BE2C (cell line): ENCODE measurements at regions not wholly inside any gene's neighbourhood (a gene's known extent, or its start where the extent isn't known, plus 50 kb on each side); places are given as distances from the start of the nearest gene placed in this dataset.

ENCODE experiments used
- DNase-seq: peaks from one replicate; pipeline ENCODE4 v3.0.0-alpha.2; 2020
- H3K27me3 ChIP-seq: fragments of 250-450 bp; sonication (Bioruptor Pico); 2 replicates; pipeline ENCODE4 v1.5.1; 2020; ENCODE audit warnings: mild to moderate bottlenecking
- H3K36me3 ChIP-seq: fragments of 250-450 bp; sonication (Bioruptor Pico); 2 replicates; pipeline ENCODE4 v1.5.1; 2020; ENCODE audit warnings: mild to moderate bottlenecking
- H3K4me1 ChIP-seq: fragments of 250-450 bp; sonication (Bioruptor Pico); 2 replicates; pipeline ENCODE4 v1.5.1; 2020
- H3K4me3 ChIP-seq: 2 replicates; pipeline ENCODE4 v1.5.1; 2011; ENCODE audit warnings: low read depth, low read length
- H3K9me3 ChIP-seq: fragments of 250-450 bp; sonication (Bioruptor Pico); 2 replicates; pipeline ENCODE4 v1.5.1; 2020
- TF ChIP-seq, protein P1 (sequence below): IDR thresholded peaks from 2 replicates; pipeline ENCODE4 v1.5.1; 2012; ENCODE audit warnings: mild to moderate bottlenecking, low read depth, low read length

DNA sequence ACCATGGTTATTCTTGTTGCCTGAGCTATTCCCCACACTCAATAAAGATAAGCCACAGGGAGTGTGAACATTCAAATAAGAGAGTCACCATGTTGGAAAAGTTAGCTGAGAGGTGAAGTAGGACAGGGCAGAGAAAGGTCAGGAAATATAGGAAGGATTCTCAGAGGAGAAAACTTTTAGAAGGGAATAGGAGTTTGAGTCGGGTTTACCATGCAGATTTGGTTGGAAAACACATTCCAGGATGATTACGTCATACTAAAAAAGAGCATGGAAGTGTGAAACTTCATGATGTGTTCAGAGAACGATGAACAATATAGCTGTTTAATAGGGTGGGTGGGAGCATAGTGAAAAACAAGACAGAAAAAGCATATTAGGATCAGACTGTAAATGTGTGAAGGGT, 1125.3 kb upstream of the ADGRL2 start:
- TF ChIP-seq, protein P1, sequence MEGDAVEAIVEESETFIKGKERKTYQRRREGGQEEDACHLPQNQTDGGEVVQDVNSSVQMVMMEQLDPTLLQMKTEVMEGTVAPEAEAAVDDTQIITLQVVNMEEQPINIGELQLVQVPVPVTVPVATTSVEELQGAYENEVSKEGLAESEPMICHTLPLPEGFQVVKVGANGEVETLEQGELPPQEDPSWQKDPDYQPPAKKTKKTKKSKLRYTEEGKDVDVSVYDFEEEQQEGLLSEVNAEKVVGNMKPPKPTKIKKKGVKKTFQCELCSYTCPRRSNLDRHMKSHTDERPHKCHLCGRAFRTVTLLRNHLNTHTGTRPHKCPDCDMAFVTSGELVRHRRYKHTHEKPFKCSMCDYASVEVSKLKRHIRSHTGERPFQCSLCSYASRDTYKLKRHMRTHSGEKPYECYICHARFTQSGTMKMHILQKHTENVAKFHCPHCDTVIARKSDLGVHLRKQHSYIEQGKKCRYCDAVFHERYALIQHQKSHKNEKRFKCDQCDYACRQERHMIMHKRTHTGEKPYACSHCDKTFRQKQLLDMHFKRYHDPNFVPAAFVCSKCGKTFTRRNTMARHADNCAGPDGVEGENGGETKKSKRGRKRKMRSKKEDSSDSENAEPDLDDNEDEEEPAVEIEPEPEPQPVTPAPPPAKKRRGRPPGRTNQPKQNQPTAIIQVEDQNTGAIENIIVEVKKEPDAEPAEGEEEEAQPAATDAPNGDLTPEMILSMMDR: no peak

DNA sequence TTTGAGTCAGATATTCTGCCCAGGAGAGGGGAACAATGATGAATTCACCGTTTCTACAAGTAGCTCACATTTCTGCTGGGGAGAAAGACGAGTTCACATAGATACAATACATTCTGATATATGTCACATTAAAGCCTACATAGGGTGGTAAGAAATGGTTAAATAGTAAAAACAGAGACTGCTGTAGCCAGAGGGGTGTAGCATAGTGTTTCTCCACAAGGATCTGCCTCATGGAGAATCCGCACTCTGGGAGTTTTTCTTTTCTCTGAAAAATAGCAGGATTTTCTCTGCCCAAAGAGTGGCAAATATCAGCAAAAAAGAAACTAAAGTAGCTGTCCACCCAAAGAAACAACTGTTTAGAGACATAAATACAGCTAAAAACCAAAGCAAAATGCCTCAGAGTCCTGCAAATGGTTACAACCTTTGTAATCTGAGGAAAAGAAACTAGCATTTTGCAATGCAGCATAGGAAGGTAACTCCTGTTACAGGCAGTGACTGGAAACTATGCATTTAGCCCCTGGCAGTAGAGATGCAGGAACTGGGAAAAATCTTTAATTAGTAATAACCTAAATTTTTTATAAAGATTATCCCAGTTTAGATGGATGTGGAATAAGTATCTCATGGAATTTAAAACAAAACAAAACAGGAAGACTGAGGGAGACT, 1126.7 kb upstream of the ADGRL2 start:
- H3K4me3 ChIP-seq: no peak overlapping the region
- no peaks in the 10 kb centered on the region for H3K27me3 ChIP-seq
- TF ChIP-seq, protein P1: no peak
- DNase-seq: no peak
- H3K4me1 ChIP-seq: no peaks in the 10 kb centered on the region
- no peaks in the 10 kb centered on the region for H3K36me3 ChIP-seq
- H3K9me3 ChIP-seq: no peaks in the 10 kb centered on the region

More for the DNA sequence above, 1125.3 kb upstream of the ADGRL2 start:
- H3K9me3 ChIP-seq: no peaks in the 10 kb centered on the region
- no peak overlapping the region for H3K4me3 ChIP-seq
- H3K36me3 ChIP-seq: no peaks in the 10 kb centered on the region
- H3K4me1 ChIP-seq: no peaks in the 10 kb centered on the region
- no peaks in the 10 kb centered on the region for H3K27me3 ChIP-seq
- DNase-seq: no peak

DNA sequence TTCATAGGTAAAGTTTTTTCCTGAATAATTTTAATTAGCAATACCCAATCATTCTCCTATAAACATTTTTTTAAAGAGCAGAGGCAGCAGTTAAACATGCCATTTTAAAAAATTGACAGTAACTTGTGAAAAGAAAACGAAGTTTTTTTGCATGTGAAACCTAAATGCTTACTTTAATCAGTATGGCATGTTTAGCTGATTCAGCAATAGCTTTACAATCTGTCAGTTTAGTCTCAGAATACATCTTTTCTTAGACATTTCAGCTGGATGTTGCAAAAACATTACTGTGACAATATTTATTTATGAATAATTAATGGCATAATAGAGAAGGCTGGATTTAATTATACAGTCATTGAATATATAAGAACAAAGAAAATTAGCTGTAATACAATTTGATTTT, 1132.4 kb upstream of the ADGRL2 start:
- no peaks in the 10 kb centered on the region for H3K4me1 ChIP-seq
- no peaks in the 10 kb centered on the region for H3K9me3 ChIP-seq
- no peaks in the 10 kb centered on the region for H3K36me3 ChIP-seq
- TF ChIP-seq, protein P1: no peak
- no peak overlapping the region for H3K4me3 ChIP-seq
- DNase-seq: no peak
- no peaks in the 10 kb centered on the region for H3K27me3 ChIP-seq

DNA sequence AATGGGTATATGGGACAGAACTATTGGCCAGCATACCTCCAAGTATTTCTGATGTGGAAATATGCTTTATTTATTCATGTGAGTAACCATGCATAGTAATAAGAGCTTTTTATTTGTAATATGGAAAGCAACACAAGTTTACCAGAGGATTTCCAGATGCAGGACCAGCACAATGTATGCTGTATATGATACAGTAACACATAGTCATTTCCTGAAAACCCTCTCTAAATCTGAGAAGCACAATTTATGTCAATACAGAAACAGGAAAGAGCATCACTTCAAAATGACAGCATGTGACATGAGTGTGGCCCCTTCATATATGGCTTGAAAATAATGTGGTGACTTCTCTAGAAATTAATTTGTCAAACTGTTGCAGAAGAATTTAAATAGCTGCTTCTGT, 1134.7 kb upstream of the ADGRL2 start:
- H3K4me1 ChIP-seq: no peaks in the 10 kb centered on the region
- DNase-seq: no peak
- TF ChIP-seq, protein P1: no peak
- H3K9me3 ChIP-seq: no peaks in the 10 kb centered on the region
- H3K4me3 ChIP-seq: no peak overlapping the region
- no peaks in the 10 kb centered on the region for H3K36me3 ChIP-seq
- no peaks in the 10 kb centered on the region for H3K27me3 ChIP-seq

DNA sequence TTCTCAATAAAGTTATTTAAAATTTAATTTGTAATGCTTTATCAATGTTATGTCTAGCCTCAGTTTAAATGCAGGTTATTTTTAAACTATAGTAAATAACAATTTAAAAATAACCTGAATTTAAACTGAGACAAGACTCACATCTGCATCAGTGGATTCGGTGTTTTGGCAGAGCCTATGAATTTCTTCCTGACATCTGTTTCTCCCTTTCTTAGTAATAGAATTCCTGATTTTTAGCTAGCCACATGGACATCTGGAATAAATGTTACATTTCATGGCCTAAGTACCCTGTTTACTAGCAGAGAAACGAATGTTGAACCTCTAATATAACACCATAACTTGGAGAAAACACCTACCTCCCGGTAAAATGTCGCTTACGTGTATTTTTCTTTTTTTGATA, 1141.6 kb upstream of the ADGRL2 start:
- no peaks in the 10 kb centered on the region for H3K36me3 ChIP-seq
- TF ChIP-seq, protein P1: no peak
- no peak overlapping the region for H3K4me3 ChIP-seq
- no peaks in the 10 kb centered on the region for H3K9me3 ChIP-seq
- H3K4me1 ChIP-seq: no peaks in the 10 kb centered on the region
- DNase-seq: no peak
- H3K27me3 ChIP-seq: no peaks in the 10 kb centered on the region

DNA sequence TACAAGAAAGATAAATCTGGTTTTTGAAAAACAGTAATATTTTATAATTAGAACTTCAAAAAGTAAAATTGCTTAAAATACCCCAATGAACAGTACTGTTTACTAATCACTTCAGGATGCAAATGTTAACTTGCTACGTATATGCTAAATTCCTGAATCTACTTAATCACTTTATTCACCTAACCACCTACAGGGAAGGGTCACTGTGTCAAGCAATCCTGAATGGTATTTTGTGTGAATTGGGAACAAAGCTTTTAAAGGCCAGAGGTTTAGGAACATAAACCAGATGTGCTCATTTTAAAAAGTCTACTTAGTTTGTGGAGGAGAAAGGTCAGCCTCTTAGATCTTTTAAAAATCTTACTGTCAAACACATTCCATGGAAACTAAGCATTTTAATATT, 1143.0 kb upstream of the ADGRL2 start:
- Histone ChIP-seq H3K36me3 (no peaks in the 10 kb centered on the region), H3K9me3 (no peaks in the 10 kb centered on the region), H3K4me1 (no peaks in the 10 kb centered on the region), H3K4me3 (no peak overlapping the region), H3K27me3 (no peaks in the 10 kb centered on the region)
- TF ChIP-seq, protein P1: no peak
- DNase-seq: no peak
